Kidney glomerular epithelial cell (primary cell): ENCODE measurements at regions not wholly inside any gene's neighbourhood (a gene's known extent, or its start where the extent isn't known, plus 50 kb on each side); places are given as distances from the start of the nearest gene placed in this dataset.

Source experiments
- DNase-seq: peaks from one replicate; lab custom pipeline; 2025; lab: John Stamatoyannopoulos, UW

GRCh38 chr18:72601481-72601880 is 57.3 kb upstream of the CBLN2 start:
- DNase-seq = no peak
